ENCODE measurements at regions not wholly inside any gene's neighbourhood (a gene's known extent, or its start where the extent isn't known, plus 50 kb on each side); places are given as distances from the start of the nearest gene placed in this dataset.

GRCh38 chr16:35743101-35743692, 2283.8 kb downstream of the TP53TG3F start:
- no peak overlapping the region for H3K4me3 ChIP-seq (ENCODE audit: control insufficient read depth in 2 of 3, extremely low read depth in 1 of 3, insufficient read depth in 2 of 3, low read depth in 1 of 3, low read length in 3 of 3)
- no peaks in the 10 kb centered on the region for H3K36me3 ChIP-seq (ENCODE audit: control insufficient read depth in 2 of 2, extremely low read depth in 1 of 2, insufficient read depth in 2 of 2, low read length in 2 of 2)
- dilution Hi-C loops (cut with MboI; ENCODE audit: extremely low pct_ligation_motif_present, low sequenced_read_pairs) = no loop called here

GRCh38 chr16:35744084-35744483, 2284.7 kb downstream of the TP53TG3F start:
- H4K20me1 ChIP-seq (ENCODE audit: control insufficient read depth, extremely low read depth, insufficient read depth, low read length) = no peaks in the 10 kb centered on the region
- H3K79me2 ChIP-seq (ENCODE audit: control insufficient read depth, insufficient read depth, low read length) = no peaks in the 10 kb centered on the region
- peaks cover 3% of the 10 kb centered on the region for H3K9me3 ChIP-seq (ENCODE audit: control insufficient read depth, low read depth, low read length)
- H3K36me3 ChIP-seq (ENCODE audit: control insufficient read depth in 2 of 2, extremely low read depth in 1 of 2, insufficient read depth in 2 of 2, low read length in 2 of 2) = no peaks in the 10 kb centered on the region
- no peaks in the 10 kb centered on the region for H3K9me1 ChIP-seq (ENCODE audit: control insufficient read depth, extremely low read depth, insufficient read depth, low read length)
- no peak overlapping the region for H2AFZ ChIP-seq (ENCODE audit: control insufficient read depth, low read length)
- H3K27me3 ChIP-seq (ENCODE audit: control insufficient read depth, extremely low read depth, insufficient read depth, low read length) = no peaks in the 10 kb centered on the region
- H3K9ac ChIP-seq (ENCODE audit: control insufficient read depth, extremely low read depth, insufficient read depth, low read length) = no peak overlapping the region
- no peak overlapping the region for H3K4me3 ChIP-seq (ENCODE audit: control insufficient read depth in 2 of 3, extremely low read depth in 1 of 3, insufficient read depth in 2 of 3, low read depth in 1 of 3, low read length in 3 of 3)
- H3K27ac ChIP-seq (ENCODE audit: control insufficient read depth, insufficient read depth, low read length) = peak overlapping the region; percentile 74
- no peak for DNase-seq (ENCODE audit: low read depth, low spot score)
- H3K4me1 ChIP-seq (ENCODE audit: control insufficient read depth, extremely low read depth, insufficient read depth, low read length) = peaks cover 12% of the 10 kb centered on the region
- H3K4me2 ChIP-seq (ENCODE audit: control insufficient read depth, extremely low read depth, insufficient read depth, low read depth, low read length) = peak overlapping the region; percentile 2
- TF ChIP-seq CTCF (optimal IDR thresholded peaks at IDR 0.05 in 1 of 3, IDR thresholded peaks at IDR 0.05 in 1 of 3, conservative IDR thresholded peaks at IDR 0.05 in 1 of 3; ENCODE audit: extremely low read depth in 1 of 3, insufficient read depth in 2 of 3, low read length in 3 of 3) = no peak
- TF ChIP-seq EZH2 (IDR thresholded peaks at IDR 0.05; ENCODE audit: low read length) = no peak
- no peak for FAIRE-seq
- dilution Hi-C loops (cut with MboI; ENCODE audit: extremely low pct_ligation_motif_present, low sequenced_read_pairs) = no loop called here

More at GRCh38 chr16:35743101-35743692, 2283.8 kb downstream of the TP53TG3F start:
- Histone ChIP-seq H3K9me1 (ENCODE audit: control insufficient read depth, extremely low read depth, insufficient read depth, low read length) (no peaks in the 10 kb centered on the region), H3K9me3 (ENCODE audit: control insufficient read depth, low read depth, low read length) (peaks cover 3% of the 10 kb centered on the region), H4K20me1 (ENCODE audit: control insufficient read depth, extremely low read depth, insufficient read depth, low read length) (no peaks in the 10 kb centered on the region), H2AFZ (ENCODE audit: control insufficient read depth, low read length) (no peak overlapping the region), H3K27ac (ENCODE audit: control insufficient read depth, insufficient read depth, low read length) (no peak overlapping the region), H3K4me1 (ENCODE audit: control insufficient read depth, extremely low read depth, insufficient read depth, low read length) (peaks cover 12% of the 10 kb centered on the region), H3K27me3 (ENCODE audit: control insufficient read depth, extremely low read depth, insufficient read depth, low read length) (no peaks in the 10 kb centered on the region), H3K9ac (ENCODE audit: control insufficient read depth, extremely low read depth, insufficient read depth, low read length) (no peak overlapping the region), H3K79me2 (ENCODE audit: control insufficient read depth, insufficient read depth, low read length) (no peaks in the 10 kb centered on the region), H3K4me2 (ENCODE audit: control insufficient read depth, extremely low read depth, insufficient read depth, low read depth, low read length) (no peak overlapping the region)
- no peak for DNase-seq (ENCODE audit: low read depth, low spot score)
- no peak for TF ChIP-seq CTCF (optimal IDR thresholded peaks at IDR 0.05 in 1 of 3, IDR thresholded peaks at IDR 0.05 in 1 of 3, conservative IDR thresholded peaks at IDR 0.05 in 1 of 3; ENCODE audit: extremely low read depth in 1 of 3, insufficient read depth in 2 of 3, low read length in 3 of 3)
- TF ChIP-seq EZH2 (IDR thresholded peaks at IDR 0.05; ENCODE audit: low read length) = no peak
- FAIRE-seq = no peak

All from keratinocyte (primary cell).